Endothelial cell of umbilical vein (primary cell): ENCODE measurements at regions not wholly inside any gene's neighbourhood (a gene's known extent, or its start where the extent isn't known, plus 50 kb on each side); places are given as distances from the start of the nearest gene placed in this dataset.

Source experiments
- BruUV-seq: library from RNA; stranded (reverse); fragments of 400-500 nt; replicated peaks from 2 replicates; lab custom pipeline; 2021; lab: Mats Ljungman, UMichigan
- CTCF ChIA-PET: fragments of 300-600, 350-600 bp; sonication (Branson Sonifier 250); formaldehyde crosslinking; loops from one replicate; lab custom pipeline; 2021; ENCODE audit warnings: antibody characterized with exemption, inconsistent platforms; lab: Charles Lee
- POLR2A ChIA-PET: fragments of 300-600, 350-600 bp; sonication (Branson Sonifier 250); formaldehyde crosslinking; loops from one replicate; lab custom pipeline; 2021; ENCODE audit warnings: antibody characterized with exemption, inconsistent platforms; lab: Charles Lee
- DNase-seq: peaks from one replicate; pipeline ENCODE4 v3.0.0-alpha.2; 2011; ENCODE audit warnings: low read depth, low spot score
- FAIRE-seq: peaks from 2 replicates; lab custom pipeline; 2011; peaks lifted over from hg19 to GRCh38; lab: Jason Lieb, UNC
- H2AFZ ChIP-seq: 2 replicates; pipeline ENCODE4 v1.6.0; 2012; ENCODE audit warnings: low read depth, low read length, control low read depth, inconsistent platforms
- H3K27ac ChIP-seq: 2 replicates; pipeline ENCODE4 v1.5.1; 2011; ENCODE audit warnings: low read depth, mild to moderate bottlenecking, control low read depth, low read length, moderate library complexity; ENCODE audit not compliant: insufficient read depth
- H3K27me3 ChIP-seq, 2 experiments: 2 replicates each; pipeline versions ENCODE4 v1.6.0 to v1.6.1; 2011; ENCODE audit warnings: low read length in 2 of 2, mixed read lengths in 1 of 2; ENCODE audit not compliant: control insufficient read depth in 2 of 2, insufficient read depth in 2 of 2
- H3K36me3 ChIP-seq, 2 experiments: 2 replicates in 1 of 2; 3 replicates in 1 of 2; pipeline ENCODE4 v1.5.1; 2011; ENCODE audit warnings: low read length in 2 of 2, mild to moderate bottlenecking in 1 of 2, moderate library complexity in 1 of 2; ENCODE audit not compliant: control insufficient read depth in 2 of 2, insufficient read depth in 2 of 2; ENCODE audit errors: extremely low read depth in 1 of 2
- H3K4me1 ChIP-seq: 3 replicates; pipeline ENCODE4 v1.5.1; 2011; ENCODE audit warnings: mild to moderate bottlenecking, low read length; ENCODE audit not compliant: control insufficient read depth, insufficient read depth; ENCODE audit errors: extremely low read depth
- H3K4me2 ChIP-seq: 2 replicates; pipeline ENCODE4 v1.6.1; 2011; ENCODE audit warnings: low read length, control low read depth, mixed read lengths; ENCODE audit not compliant: insufficient read depth
- H3K4me3 ChIP-seq, 3 experiments: fragments of 200-600 bp in 1 of 3; sonication (generic), shearing (Covaris generic) in 1 of 3; replicated peaks in 1 of 3; 2 replicates each; pipeline ENCODE4 v1.5.1; 2011 to 2016; ENCODE audit warnings: control low read depth in 3 of 3, low read length in 3 of 3, mild to moderate bottlenecking in 2 of 3, inconsistent platforms in 1 of 3, low read depth in 1 of 3, moderate library complexity in 1 of 3; ENCODE audit not compliant: insufficient read depth in 1 of 3
- H3K79me2 ChIP-seq: 2 replicates; pipeline ENCODE4 v1.6.0; 2012; ENCODE audit warnings: low read length, inconsistent platforms; ENCODE audit not compliant: control insufficient read depth, insufficient read depth
- H3K9ac ChIP-seq: replicated peaks from 2 replicates; pipeline ENCODE3; 2011; ENCODE audit warnings: low read length, control low read depth; ENCODE audit not compliant: insufficient read depth; ENCODE audit errors: extremely low read depth
- H3K9me1 ChIP-seq: replicated peaks from 3 replicates; pipeline ENCODE4 v1.6.0; 2011; ENCODE audit warnings: mild to moderate bottlenecking, low read length; ENCODE audit not compliant: control insufficient read depth, insufficient read depth; ENCODE audit errors: extremely low read depth
- H3K9me3 ChIP-seq: replicated peaks from 2 replicates; pipeline ENCODE4 v1.5.1; 2012; ENCODE audit warnings: low read length, inconsistent platforms; ENCODE audit not compliant: control insufficient read depth, insufficient read depth
- H4K20me1 ChIP-seq: replicated peaks from 2 replicates; pipeline ENCODE3; 2011; ENCODE audit warnings: mild to moderate bottlenecking, low read length; ENCODE audit not compliant: control insufficient read depth, insufficient read depth; ENCODE audit errors: extremely low read depth
- EZH2 ChIP-seq: IDR thresholded peaks from 2 replicates; pipeline ENCODE4 v1.6.1; 2012; ENCODE audit warnings: borderline replicate concordance, low read depth, mild to moderate bottlenecking, moderate library complexity, low read length, inconsistent platforms; ENCODE audit not compliant: severe bottlenecking
- FOS ChIP-seq: IDR thresholded peaks from 2 replicates; pipeline ENCODE4 v1.6.1; 2011; ENCODE audit warnings: mild to moderate bottlenecking, low read length, moderate library complexity, borderline replicate concordance; ENCODE audit not compliant: insufficient read depth
- GATA2 ChIP-seq: IDR thresholded peaks from 2 replicates; pipeline ENCODE4 v1.7.0; 2011; ENCODE audit warnings: low read depth, mild to moderate bottlenecking, moderate library complexity, mixed read lengths, low read length; ENCODE audit not compliant: insufficient read length, insufficient read depth
- JUN ChIP-seq: IDR thresholded peaks from 2 replicates; pipeline ENCODE4 v1.6.1; 2011; ENCODE audit warnings: borderline replicate concordance, low read depth; ENCODE audit not compliant: insufficient read length, insufficient read depth
- MYC ChIP-seq: IDR thresholded peaks from one replicate; pipeline ENCODE4 v1.6.1; 2011; ENCODE audit warnings: mild to moderate bottlenecking, low read depth, low read length
- POLR2A ChIP-seq: IDR thresholded peaks from 2 replicates; pipeline ENCODE4 v1.6.1; 2012; ENCODE audit warnings: low read depth, mild to moderate bottlenecking, control low read depth, low read length
- POLR2AphosphoS5 ChIP-seq: IDR thresholded peaks from 2 replicates; pipeline ENCODE4 v1.6.1; 2012; ENCODE audit warnings: low read depth, mild to moderate bottlenecking, control low read depth, low read length, moderate library complexity; ENCODE audit not compliant: insufficient read depth
- dilution Hi-C: fragments of 300-500 bp; cut with MboI; formaldehyde crosslinking; loops from one replicate; pipeline ENCODE4 v1.15.0; 2019; ENCODE audit warnings: low sequenced_read_pairs; ENCODE audit not compliant: extremely low pct_ligation_motif_present
- intact Hi-C: fragments of 100-400 bp; cut with micrococcal nuclease; formaldehyde crosslinking; loops from one replicate; pipeline ENCODE4 v1.10.0; 2022
- TF ChIP-seq, protein P1 (sequence below): IDR thresholded peaks from 2 replicates; pipeline ENCODE4 v1.6.1; 2011; ENCODE audit not compliant: insufficient read depth, insufficient read length
- TF ChIP-seq, protein P2 (sequence below), 2 donors: IDR thresholded peaks; 1 replicate in 1 of 2; 2 replicates in 1 of 2; pipeline ENCODE4 v1.5.1; 2011; ENCODE audit warnings: low read length in 2 of 2, mild to moderate bottlenecking in 2 of 2, moderate library complexity in 2 of 2, control low read depth in 1 of 2, inconsistent platforms in 1 of 2, low read depth in 1 of 2; ENCODE audit not compliant: insufficient read depth in 1 of 2; ENCODE audit errors: extremely low read depth in 1 of 2

DNA sequence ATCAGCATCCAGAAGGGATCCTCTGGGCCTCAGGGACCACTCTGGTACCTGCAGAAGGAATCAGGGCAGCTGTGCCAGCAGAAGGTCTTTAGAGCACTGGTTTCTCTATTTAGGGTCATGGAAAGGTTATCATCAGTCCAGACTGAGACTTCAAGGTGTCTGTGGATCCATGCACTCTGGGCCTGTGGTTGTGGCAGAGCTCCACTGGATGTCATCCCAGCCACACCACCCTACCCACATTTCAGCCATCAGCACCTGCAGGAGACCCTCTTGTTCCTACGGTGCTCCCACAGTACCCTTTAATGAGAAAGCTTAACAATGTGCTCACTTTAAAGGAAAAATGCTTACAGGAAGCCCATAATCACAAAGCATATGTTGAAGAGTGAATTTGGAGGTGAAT, 603.4 kb upstream of the CCDC54 start:
- no peaks in the 10 kb centered on the region for H3K9me1 ChIP-seq
- no peak overlapping the region for H2AFZ ChIP-seq
- CTCF ChIA-PET = no interaction called here
- H3K79me2 ChIP-seq = no peaks in the 10 kb centered on the region
- TF ChIP-seq, protein P1, sequence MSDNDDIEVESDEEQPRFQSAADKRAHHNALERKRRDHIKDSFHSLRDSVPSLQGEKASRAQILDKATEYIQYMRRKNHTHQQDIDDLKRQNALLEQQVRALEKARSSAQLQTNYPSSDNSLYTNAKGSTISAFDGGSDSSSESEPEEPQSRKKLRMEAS = no peak
- TF ChIP-seq FOS (no peak), MYC (no peak), GATA2 (no peak), POLR2AphosphoS5 (no peak), EZH2 (no peak), JUN (no peak), POLR2A (no peak)
- TF ChIP-seq, protein P2, sequence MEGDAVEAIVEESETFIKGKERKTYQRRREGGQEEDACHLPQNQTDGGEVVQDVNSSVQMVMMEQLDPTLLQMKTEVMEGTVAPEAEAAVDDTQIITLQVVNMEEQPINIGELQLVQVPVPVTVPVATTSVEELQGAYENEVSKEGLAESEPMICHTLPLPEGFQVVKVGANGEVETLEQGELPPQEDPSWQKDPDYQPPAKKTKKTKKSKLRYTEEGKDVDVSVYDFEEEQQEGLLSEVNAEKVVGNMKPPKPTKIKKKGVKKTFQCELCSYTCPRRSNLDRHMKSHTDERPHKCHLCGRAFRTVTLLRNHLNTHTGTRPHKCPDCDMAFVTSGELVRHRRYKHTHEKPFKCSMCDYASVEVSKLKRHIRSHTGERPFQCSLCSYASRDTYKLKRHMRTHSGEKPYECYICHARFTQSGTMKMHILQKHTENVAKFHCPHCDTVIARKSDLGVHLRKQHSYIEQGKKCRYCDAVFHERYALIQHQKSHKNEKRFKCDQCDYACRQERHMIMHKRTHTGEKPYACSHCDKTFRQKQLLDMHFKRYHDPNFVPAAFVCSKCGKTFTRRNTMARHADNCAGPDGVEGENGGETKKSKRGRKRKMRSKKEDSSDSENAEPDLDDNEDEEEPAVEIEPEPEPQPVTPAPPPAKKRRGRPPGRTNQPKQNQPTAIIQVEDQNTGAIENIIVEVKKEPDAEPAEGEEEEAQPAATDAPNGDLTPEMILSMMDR (IDR thresholded peaks at IDR 0.05; ENCODE audit: extremely low read depth in 1 of 2, insufficient read depth in 1 of 2, low read depth in 1 of 2, low read length in 2 of 2) = no peak
- DNase-seq (no peak), FAIRE-seq (no peak)
- H4K20me1 ChIP-seq = no peaks in the 10 kb centered on the region
- intact Hi-C loops (no loop called here), dilution Hi-C loops (no loop called here)
- POLR2A ChIA-PET = no interaction called here
- no peak overlapping the region for H3K4me3 ChIP-seq
- BruUV-seq = no TSS peak
- H3K4me2 ChIP-seq = no peak overlapping the region
- H3K9ac ChIP-seq = no peak overlapping the region
- no peaks in the 10 kb centered on the region for H3K4me1 ChIP-seq
- H3K9me3 ChIP-seq = no peaks in the 10 kb centered on the region
- no peaks in the 10 kb centered on the region for H3K27me3 ChIP-seq
- H3K27ac ChIP-seq = no peak overlapping the region
- H3K36me3 ChIP-seq = no peaks in the 10 kb centered on the region
